ENCODE measurements at regions not wholly inside any gene's neighbourhood (a gene's known extent, or its start where the extent isn't known, plus 50 kb on each side); places are given as distances from the start of the nearest gene placed in this dataset.

- WGBS, 2 donors, result 40 to 67% methylated on average over 1 of the region's 1 CpG
- intact Hi-C loops (cut with DNase I; ENCODE audit: low total_unique reads), result no loop called here
- DNase-seq (ENCODE audit: low spot score in 2 of 2), result no peak
- no peak overlapping the region for H3K4me3 ChIP-seq (ENCODE audit: low read depth, poor library complexity, severe bottlenecking)
- TF ChIP-seq CTCF (IDR thresholded peaks at IDR 0.05) (no peak), POLR2A (IDR thresholded peaks at IDR 0.05) (no peak)
Measured at GRCh38 chr3:192033246-192033645, 572.3 kb downstream of the PYDC2 start.

GRCh38 chr3:192038726-192039125, 577.8 kb downstream of the PYDC2 start:
- 44 to 55% methylated on average over 3 of the region's 3 CpGs for WGBS, 2 donors
- intact Hi-C loops (cut with DNase I; ENCODE audit: low total_unique reads), result no loop called here
- DNase-seq (ENCODE audit: low spot score in 2 of 2), result no peak
- H3K4me3 ChIP-seq (ENCODE audit: low read depth, poor library complexity, severe bottlenecking), result no peak overlapping the region
- TF ChIP-seq CTCF (IDR thresholded peaks at IDR 0.05) (no peak), POLR2A (IDR thresholded peaks at IDR 0.05) (no peak)

- TF ChIP-seq CTCF (IDR thresholded peaks at IDR 0.05), result no peak
- TF ChIP-seq POLR2A (IDR thresholded peaks at IDR 0.05), result no peak
- no peak for DNase-seq (ENCODE audit: low spot score in 2 of 2)
- intact Hi-C loops (cut with DNase I; ENCODE audit: low total_unique reads), result no loop called here
- WGBS, 2 donors, result 57 to 67% methylated on average over 5 of the region's 5 CpGs
- H3K4me3 ChIP-seq (ENCODE audit: low read depth, poor library complexity, severe bottlenecking), result no peak overlapping the region
Measured at GRCh38 chr3:192039593-192039992, 578.6 kb downstream of the PYDC2 start.

GRCh38 chr3:192040282-192041043, 579.5 kb downstream of the PYDC2 start:
- no peak overlapping the region for H3K4me3 ChIP-seq (ENCODE audit: low read depth, poor library complexity, severe bottlenecking)
- intact Hi-C loops (cut with DNase I; ENCODE audit: low total_unique reads), result no loop called here
- DNase-seq (ENCODE audit: low spot score in 2 of 2), result no peak
- 81 to 86% methylated on average over 5 of the region's 5 CpGs for WGBS, 2 donors
- TF ChIP-seq POLR2A (IDR thresholded peaks at IDR 0.05) (no peak), CTCF (IDR thresholded peaks at IDR 0.05) (no peak)

GRCh38 chr3:192042116-192042515, 581.2 kb downstream of the PYDC2 start:
- no peak overlapping the region for H3K4me3 ChIP-seq (ENCODE audit: low read depth, poor library complexity, severe bottlenecking)
- intact Hi-C loops (cut with DNase I; ENCODE audit: low total_unique reads), result no loop called here
- no peak for DNase-seq (ENCODE audit: low spot score in 2 of 2)
- TF ChIP-seq CTCF (IDR thresholded peaks at IDR 0.05), result no peak
- TF ChIP-seq POLR2A (IDR thresholded peaks at IDR 0.05), result no peak
- WGBS, 2 donors, result 81 to 85% methylated on average over 3 of the region's 3 CpGs

- intact Hi-C loops (cut with DNase I; ENCODE audit: low total_unique reads), result no loop called here
- TF ChIP-seq CTCF (IDR thresholded peaks at IDR 0.05) (no peak), POLR2A (IDR thresholded peaks at IDR 0.05) (no peak)
- H3K4me3 ChIP-seq (ENCODE audit: low read depth, poor library complexity, severe bottlenecking), result no peak overlapping the region
- no peak for DNase-seq (ENCODE audit: low spot score in 2 of 2)
- WGBS, 2 donors, result 12 to 27% methylated on average over 2 of the region's 2 CpGs
Measured at GRCh38 chr3:192054881-192055280, 593.9 kb downstream of the PYDC2 start.

Measured in lower leg skin (tissue), 4 donors.